Caco-2 (cell line): ENCODE measurements at regions not wholly inside any gene's neighbourhood (a gene's known extent, or its start where the extent isn't known, plus 50 kb on each side); places are given as distances from the start of the nearest gene placed in this dataset.

Source experiments
- BruUV-seq: library from RNA; stranded (reverse); fragments of 400-500 nt; replicated peaks from 2 replicates; lab custom pipeline; 2021; lab: Mats Ljungman, UMichigan
- CTCF ChIA-PET: fragments of 300-600 bp; sonication (Branson Sonifier 250); formaldehyde crosslinking; loops from one replicate; lab custom pipeline; 2022; ENCODE audit warnings: antibody characterized with exemption; lab: Charles Lee
- POLR2A ChIA-PET: fragments of 300-600 bp; sonication (Branson Sonifier 250); formaldehyde crosslinking; loops from one replicate; lab custom pipeline; 2022; ENCODE audit warnings: antibody characterized with exemption; lab: Charles Lee
- DNase-seq, 2 experiments: peaks; one replicate each; pipeline versions ENCODE4 v3.0.0 to v3.0.0-alpha.2; 2020 to 2022
- H3K27me3 ChIP-seq: replicated peaks from 2 replicates; pipeline ENCODE4 v1.6.0; 2011; ENCODE audit warnings: low read length; ENCODE audit not compliant: control insufficient read depth, insufficient read depth
- H3K36me3 ChIP-seq: 2 replicates; pipeline ENCODE4 v1.5.1; 2011; ENCODE audit warnings: low read length; ENCODE audit not compliant: control insufficient read depth, insufficient read depth
- H3K4me1 ChIP-seq: fragments of 250-450 bp; sonication (Bioruptor Pico); 2 replicates; pipeline ENCODE4 v1.5.1; 2020; ENCODE audit warnings: mild to moderate bottlenecking
- H3K4me3 ChIP-seq: 2 replicates; pipeline ENCODE4 v1.5.1; 2011; ENCODE audit warnings: low read depth, mild to moderate bottlenecking, control low read depth, low read length
- H3K9me3 ChIP-seq: fragments of 250-450 bp; sonication (Bioruptor Pico); 2 replicates; pipeline ENCODE4 v1.5.1; 2020; ENCODE audit warnings: mild to moderate bottlenecking, moderate library complexity
- H3K27ac Mint-ChIP-seq: one replicate; pipeline ENCODE4 v1.8.0; 2022; ENCODE audit warnings: mixed read lengths; ENCODE audit not compliant: unreplicated experiment
- H3K27me3 Mint-ChIP-seq: one replicate; pipeline ENCODE4 v1.8.0; 2022; ENCODE audit warnings: mixed read lengths; ENCODE audit not compliant: insufficient read depth, unreplicated experiment
- H3K36me3 Mint-ChIP-seq: one replicate; pipeline ENCODE4 v1.8.0; 2022; ENCODE audit warnings: mild to moderate bottlenecking, mixed read lengths; ENCODE audit not compliant: insufficient read depth, unreplicated experiment
- H3K4me1 Mint-ChIP-seq: one replicate; pipeline ENCODE4 v1.8.0; 2022; ENCODE audit warnings: low read depth, mixed read lengths; ENCODE audit not compliant: unreplicated experiment
- H3K4me3 Mint-ChIP-seq: one replicate; pipeline ENCODE4 v1.8.0; 2022; ENCODE audit warnings: mild to moderate bottlenecking, moderate library complexity, mixed read lengths; ENCODE audit not compliant: unreplicated experiment
- H3K9me3 Mint-ChIP-seq: one replicate; pipeline ENCODE4 v1.8.0; 2022; ENCODE audit warnings: mixed read lengths; ENCODE audit not compliant: unreplicated experiment
- CTCF ChIP-seq, 2 experiments: fragments of 200-600 bp in 1 of 2; IDR thresholded peaks; 1 replicate in 1 of 2; 2 replicates in 1 of 2; pipeline versions ENCODE4 v1.5.1 to v1.8.0; 2011 to 2022; ENCODE audit warnings: antibody characterized with exemption in 1 of 2, control low read depth in 1 of 2, inconsistent platforms in 1 of 2, low read depth in 1 of 2, low read length in 1 of 2, mild to moderate bottlenecking in 1 of 2, moderate library complexity in 1 of 2; ENCODE audit not compliant: insufficient read depth in 1 of 2, severe bottlenecking in 1 of 2, unreplicated experiment in 1 of 2
- intact Hi-C: fragments of 100-400 bp; cut with micrococcal nuclease; formaldehyde crosslinking; loops from one replicate; pipeline ENCODE4 v1.10.0; 2022; ENCODE audit not compliant: unreplicated experiment

- no TSS peak for BruUV-seq
- no peak overlapping the region for H3K4me3 Mint-ChIP-seq
- no peaks in the 10 kb centered on the region for H3K27me3 Mint-ChIP-seq
- no peaks in the 10 kb centered on the region for H3K36me3 ChIP-seq
- CTCF ChIA-PET: no interaction called here
- intact Hi-C loops: loop anchor here (10.0 kb wide), 1 partner anchor 257 kb away; no protein-coding TSS in a partner anchor
- H3K4me1 Mint-ChIP-seq: no peaks in the 10 kb centered on the region
- H3K9me3 ChIP-seq: no peaks in the 10 kb centered on the region
- no peaks in the 10 kb centered on the region for H3K4me1 ChIP-seq
- no peak for TF ChIP-seq CTCF (IDR thresholded peaks at IDR 0.05; ENCODE audit: insufficient read depth in 1 of 2, low read depth in 1 of 2, low read length in 1 of 2, severe bottlenecking in 1 of 2, unreplicated experiment in 1 of 2)
- no peaks in the 10 kb centered on the region for H3K9me3 Mint-ChIP-seq
- H3K27me3 ChIP-seq: no peaks in the 10 kb centered on the region
- POLR2A ChIA-PET: no interaction called here
- no peak overlapping the region for H3K27ac Mint-ChIP-seq
- no peaks in the 10 kb centered on the region for H3K36me3 Mint-ChIP-seq
- DNase-seq: no peak
- H3K4me3 ChIP-seq: no peak overlapping the region
These were observed 67.6 kb upstream of the CAV2 start for GRCh38 chr7:116431787-116432526.

GRCh38 chr7:116432527-116432916 lies 67.0 kb upstream of the CAV2 start:
- BruUV-seq: no TSS peak
- no peaks in the 10 kb centered on the region for H3K27me3 ChIP-seq
- H3K36me3 ChIP-seq: no peaks in the 10 kb centered on the region
- Mint-ChIP-seq H3K27ac (no peak overlapping the region), H3K36me3 (no peaks in the 10 kb centered on the region), H3K4me1 (no peaks in the 10 kb centered on the region), H3K9me3 (no peaks in the 10 kb centered on the region), H3K27me3 (no peaks in the 10 kb centered on the region), H3K4me3 (no peak overlapping the region)
- H3K4me1 ChIP-seq: no peaks in the 10 kb centered on the region
- intact Hi-C loops: loop anchor here (10.0 kb wide), 1 partner anchor 258 kb away; no protein-coding TSS in a partner anchor
- H3K9me3 ChIP-seq: no peaks in the 10 kb centered on the region
- ChIA-PET CTCF (no interaction called here), POLR2A (no interaction called here)
- TF ChIP-seq CTCF (IDR thresholded peaks at IDR 0.05; ENCODE audit: insufficient read depth in 1 of 2, low read depth in 1 of 2, low read length in 1 of 2, severe bottlenecking in 1 of 2, unreplicated experiment in 1 of 2): no peak
- DNase-seq: no peak
- no peak overlapping the region for H3K4me3 ChIP-seq

GRCh38 chr7:116433246-116433645 lies 66.3 kb upstream of the CAV2 start:
- Histone ChIP-seq H3K9me3 (no peaks in the 10 kb centered on the region), H3K27me3 (no peaks in the 10 kb centered on the region), H3K36me3 (no peaks in the 10 kb centered on the region), H3K4me3 (no peak overlapping the region), H3K4me1 (peaks cover 5% of the 10 kb centered on the region)
- CTCF ChIA-PET: no interaction called here
- no peak overlapping the region for H3K27ac Mint-ChIP-seq
- H3K9me3 Mint-ChIP-seq: no peaks in the 10 kb centered on the region
- H3K36me3 Mint-ChIP-seq: no peaks in the 10 kb centered on the region
- intact Hi-C loops: loop anchor here (10.0 kb wide), 1 partner anchor 258 kb away; no protein-coding TSS in a partner anchor
- POLR2A ChIA-PET: no interaction called here
- H3K27me3 Mint-ChIP-seq: no peaks in the 10 kb centered on the region
- no TSS peak for BruUV-seq
- H3K4me1 Mint-ChIP-seq: peaks cover 4% of the 10 kb centered on the region
- DNase-seq: no peak
- no peak for TF ChIP-seq CTCF (IDR thresholded peaks at IDR 0.05; ENCODE audit: insufficient read depth in 1 of 2, low read depth in 1 of 2, low read length in 1 of 2, severe bottlenecking in 1 of 2, unreplicated experiment in 1 of 2)
- H3K4me3 Mint-ChIP-seq: no peak overlapping the region
